ENCODE measurements at regions not wholly inside any gene's neighbourhood (a gene's known extent, or its start where the extent isn't known, plus 50 kb on each side); places are given as distances from the start of the nearest gene placed in this dataset.

GRCh38 chr17:72519598-72519936 is 398.7 kb downstream of the SOX9 start:
- Histone ChIP-seq H4K20me1 (ENCODE audit: insufficient read depth, low read length) (no peaks in the 10 kb centered on the region), H3K27me3 (ENCODE audit: control insufficient read depth in 2 of 2, insufficient read depth in 2 of 2, low read length in 2 of 2) (peaks cover 0 to 9% of the 10 kb centered on the region in 2 donors), H3K36me3 (replicated peaks in 1 of 2; ENCODE audit: control insufficient read depth in 1 of 2, insufficient read depth in 2 of 2, low read length in 2 of 2) (no peaks in the 10 kb centered on the region), H3K27ac (ENCODE audit: low read depth in 1 of 2, low read length in 2 of 2) (no peak overlapping the region), H3K9me3 (replicated peaks in 1 of 2; ENCODE audit: control insufficient read depth in 1 of 2, insufficient read depth in 1 of 2, low read length in 2 of 2) (no peaks in the 10 kb centered on the region), H3K4me3 (replicated peaks in 1 of 3; ENCODE audit: low read depth in 2 of 3, low read length in 3 of 3) (no peak overlapping the region), H3K9ac (ENCODE audit: insufficient read depth, low read length, poor library complexity, severe bottlenecking) (no peak overlapping the region), H3K4me2 (replicated peaks; ENCODE audit: extremely low read depth, low read length, poor library complexity, severe bottlenecking) (no peak overlapping the region), H2AFZ (ENCODE audit: insufficient read depth, low read depth, low read length, poor library complexity, severe bottlenecking) (no peak overlapping the region), H3K4me1 (ENCODE audit: control insufficient read depth in 1 of 2, insufficient read depth in 2 of 2, low read length in 2 of 2) (no peaks in the 10 kb centered on the region), H3K79me2 (ENCODE audit: insufficient read depth, low read length) (no peaks in the 10 kb centered on the region)
- Mint-ChIP-seq H3K4me1 (peaks cover 3% of the 10 kb centered on the region), H3K36me3 (no peaks in the 10 kb centered on the region), H3K9me3 (peaks cover 0 to 4% (median 0%) of the 10 kb centered on the region in 7 donors), H3K4me3 (no peak overlapping the region), H3K27ac (no peak overlapping the region), H3K27me3 (ENCODE audit: low read depth in 3 of 3) (peaks cover 6 to 20% (median 16%) of the 10 kb centered on the region in 3 donors)
- DNase-seq: no peak
- TF ChIP-seq, protein P1, sequence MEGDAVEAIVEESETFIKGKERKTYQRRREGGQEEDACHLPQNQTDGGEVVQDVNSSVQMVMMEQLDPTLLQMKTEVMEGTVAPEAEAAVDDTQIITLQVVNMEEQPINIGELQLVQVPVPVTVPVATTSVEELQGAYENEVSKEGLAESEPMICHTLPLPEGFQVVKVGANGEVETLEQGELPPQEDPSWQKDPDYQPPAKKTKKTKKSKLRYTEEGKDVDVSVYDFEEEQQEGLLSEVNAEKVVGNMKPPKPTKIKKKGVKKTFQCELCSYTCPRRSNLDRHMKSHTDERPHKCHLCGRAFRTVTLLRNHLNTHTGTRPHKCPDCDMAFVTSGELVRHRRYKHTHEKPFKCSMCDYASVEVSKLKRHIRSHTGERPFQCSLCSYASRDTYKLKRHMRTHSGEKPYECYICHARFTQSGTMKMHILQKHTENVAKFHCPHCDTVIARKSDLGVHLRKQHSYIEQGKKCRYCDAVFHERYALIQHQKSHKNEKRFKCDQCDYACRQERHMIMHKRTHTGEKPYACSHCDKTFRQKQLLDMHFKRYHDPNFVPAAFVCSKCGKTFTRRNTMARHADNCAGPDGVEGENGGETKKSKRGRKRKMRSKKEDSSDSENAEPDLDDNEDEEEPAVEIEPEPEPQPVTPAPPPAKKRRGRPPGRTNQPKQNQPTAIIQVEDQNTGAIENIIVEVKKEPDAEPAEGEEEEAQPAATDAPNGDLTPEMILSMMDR (IDR thresholded peaks at IDR 0.05): no peak
- 100% methylated on average over 2 of the region's 6 CpGs for WGBS (ENCODE audit: insufficient coverage)
- intact Hi-C loops (cut with micrococcal nuclease): no loop called here

DNA sequence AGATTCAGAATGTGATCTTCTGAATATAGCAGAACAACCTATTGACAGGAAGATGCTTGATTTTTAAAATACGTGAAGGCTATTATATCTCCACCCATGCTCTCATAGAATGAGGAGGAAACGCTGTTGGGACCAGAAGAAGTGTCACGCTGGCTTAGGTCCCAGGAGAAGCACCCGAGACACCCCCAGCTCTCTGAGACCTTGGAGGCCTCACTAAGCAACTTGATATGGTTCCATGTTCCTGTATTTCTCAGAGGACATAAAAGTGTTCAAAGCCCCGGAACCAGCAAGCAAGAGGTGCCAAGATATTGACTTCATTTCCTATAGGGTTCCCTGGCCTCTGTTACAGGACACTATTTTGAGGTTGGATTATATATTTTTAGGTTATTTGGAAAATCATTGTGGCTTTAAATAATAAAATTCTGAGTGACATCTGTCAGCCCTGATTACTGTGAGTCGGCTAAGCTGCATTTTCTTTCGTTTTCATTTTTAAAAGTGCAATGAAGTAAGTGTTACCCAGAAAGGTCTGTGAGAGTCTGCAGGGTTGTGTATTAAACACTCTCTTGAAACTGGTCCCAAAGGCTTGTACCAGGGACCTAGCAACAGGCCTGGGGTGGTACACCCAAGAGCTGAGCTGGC is 400.0 kb downstream of the SOX9 start:
- Histone ChIP-seq H3K27me3 (ENCODE audit: control insufficient read depth in 2 of 2, insufficient read depth in 2 of 2, low read length in 2 of 2) (peaks cover 0 to 9% of the 10 kb centered on the region in 2 donors), H3K36me3 (replicated peaks in 1 of 2; ENCODE audit: control insufficient read depth in 1 of 2, insufficient read depth in 2 of 2, low read length in 2 of 2) (no peaks in the 10 kb centered on the region), H3K4me3 (replicated peaks in 1 of 3; ENCODE audit: low read depth in 2 of 3, low read length in 3 of 3) (no peak overlapping the region), H3K79me2 (ENCODE audit: insufficient read depth, low read length) (no peaks in the 10 kb centered on the region), H3K4me1 (ENCODE audit: control insufficient read depth in 1 of 2, insufficient read depth in 2 of 2, low read length in 2 of 2) (no peaks in the 10 kb centered on the region), H3K4me2 (replicated peaks; ENCODE audit: extremely low read depth, low read length, poor library complexity, severe bottlenecking) (no peak overlapping the region), H3K27ac (ENCODE audit: low read depth in 1 of 2, low read length in 2 of 2) (no peak overlapping the region), H4K20me1 (ENCODE audit: insufficient read depth, low read length) (no peaks in the 10 kb centered on the region), H3K9ac (ENCODE audit: insufficient read depth, low read length, poor library complexity, severe bottlenecking) (no peak overlapping the region), H2AFZ (ENCODE audit: insufficient read depth, low read depth, low read length, poor library complexity, severe bottlenecking) (no peak overlapping the region), H3K9me3 (replicated peaks in 1 of 2; ENCODE audit: control insufficient read depth in 1 of 2, insufficient read depth in 1 of 2, low read length in 2 of 2) (no peaks in the 10 kb centered on the region)
- peaks cover 3% of the 10 kb centered on the region for H3K4me1 Mint-ChIP-seq
- H3K27me3 Mint-ChIP-seq (ENCODE audit: low read depth in 3 of 3): peaks cover 7 to 20% (median 13%) of the 10 kb centered on the region in 3 donors
- no peak overlapping the region for H3K27ac Mint-ChIP-seq
- peaks cover 0 to 4% (median 0%) of the 10 kb centered on the region in 7 donors for H3K9me3 Mint-ChIP-seq
- 95% methylated on average over 5 of the region's 7 CpGs for WGBS (ENCODE audit: insufficient coverage)
- no peak overlapping the region for H3K4me3 Mint-ChIP-seq
- H3K36me3 Mint-ChIP-seq: no peaks in the 10 kb centered on the region
- intact Hi-C loops (cut with micrococcal nuclease): no loop called here
- no peak for DNase-seq
- TF ChIP-seq, protein P1 (IDR thresholded peaks at IDR 0.05): no peak
